K562 (cell line): ENCODE measurements at regions not wholly inside any gene's neighbourhood (a gene's known extent, or its start where the extent isn't known, plus 50 kb on each side); places are given as distances from the start of the nearest gene placed in this dataset.

Source experiments
- ATAC-seq: fragments of 200-7000 bp; cut with Tn5 transposase; 3 replicates; pipeline ENCODE4 v1.9.1; 2020; ENCODE audit warnings: moderate library complexity
- BruUV-seq: library from RNA; stranded (reverse); fragments of 400-500 nt; replicated peaks from 2 replicates; lab custom pipeline; 2021; lab: Mats Ljungman, UMichigan
- CTCF ChIA-PET: fragments of 300-600 bp; formaldehyde crosslinking; extraction: SDS; loops from one replicate; lab custom pipeline; 2021; ENCODE audit warnings: low intra/inter-chr PET ratio; lab: Yijun Ruan, JAX
- POLR2A ChIA-PET: fragments of 300-600, 350-650 bp; sonication (Branson Sonifier 250); formaldehyde crosslinking; extraction: SDS; loops from one replicate; lab custom pipeline; 2021; ENCODE audit warnings: antibody characterized with exemption, inconsistent platforms; lab: Yijun Ruan, JAX
- DNase-seq, 4 experiments: peaks; one replicate each; pipeline versions ENCODE4 v3.0.0 to v3.0.0-alpha.2; 2011 to 2018; ENCODE audit warnings: low spot score in 3 of 4, mixed read lengths in 3 of 4; ENCODE audit errors: extremely low read depth in 1 of 4
- FAIRE-seq: peaks from 2 replicates; lab custom pipeline; 2011; peaks lifted over from hg19 to GRCh38; lab: Jason Lieb, UNC
- H2AFZ ChIP-seq: 2 replicates; pipeline ENCODE4 v1.6.0; 2011; ENCODE audit warnings: low read depth, low read length, control low read depth, inconsistent platforms
- H3K27ac ChIP-seq: fragments of 200-600 bp; 3 replicates; pipeline ENCODE4 v1.8.0; 2011; ENCODE audit warnings: low read depth, mild to moderate bottlenecking, control low read depth, inconsistent platforms, low read length, moderate library complexity, mixed read lengths; ENCODE audit errors: extremely low read depth
- H3K27me3 ChIP-seq, 2 experiments: fragments of 300-600 bp in 1 of 2; 2 replicates in 1 of 2; 3 replicates in 1 of 2; pipeline versions ENCODE4 v1.6.0 to v1.8.0; 2011; ENCODE audit warnings: inconsistent platforms in 2 of 2, low read length in 2 of 2, mild to moderate bottlenecking in 1 of 2, mixed read lengths in 1 of 2, moderate library complexity in 1 of 2; ENCODE audit not compliant: control insufficient read depth in 2 of 2, insufficient read depth in 2 of 2
- H3K36me3 ChIP-seq: fragments of 300-600 bp; 3 replicates; pipeline ENCODE4 v1.8.0; 2011; ENCODE audit warnings: mild to moderate bottlenecking, low read length, inconsistent platforms; ENCODE audit not compliant: control insufficient read depth, insufficient read depth
- H3K4me1 ChIP-seq, 2 experiments: fragments of 200-600 bp in 1 of 2; replicated peaks in 1 of 2; 2 replicates in 1 of 2; 3 replicates in 1 of 2; pipeline versions ENCODE4 v1.5.1 to v1.8.0; 2011; ENCODE audit warnings: inconsistent platforms in 2 of 2, low read length in 2 of 2, mild to moderate bottlenecking in 1 of 2, mixed read lengths in 1 of 2, moderate library complexity in 1 of 2; ENCODE audit not compliant: control insufficient read depth in 2 of 2, insufficient read depth in 2 of 2
- H3K4me2 ChIP-seq: 2 replicates; pipeline ENCODE4 v1.6.1; 2011; ENCODE audit warnings: low read length, control low read depth, inconsistent platforms, mixed read lengths; ENCODE audit not compliant: insufficient read depth
- H3K4me3 ChIP-seq: fragments of 200-600 bp; sonication (generic), shearing (Covaris generic); 2 replicates; pipeline ENCODE4 v1.5.1; 2016; ENCODE audit warnings: control low read depth, inconsistent platforms
- H3K79me2 ChIP-seq: fragments of 200-600 bp; 3 replicates; pipeline ENCODE4 v1.8.0; 2011; ENCODE audit warnings: low read length, inconsistent platforms; ENCODE audit not compliant: control insufficient read depth, insufficient read depth
- H3K9ac ChIP-seq, 2 experiments: 2 replicates each; pipeline versions ENCODE4 v1.6.0 to v1.6.1; 2011; ENCODE audit warnings: low read depth in 2 of 2, low read length in 2 of 2, control low read depth in 1 of 2, inconsistent platforms in 1 of 2, mild to moderate bottlenecking in 1 of 2, mixed read lengths in 1 of 2; ENCODE audit not compliant: insufficient read depth in 1 of 2
- H3K9me1 ChIP-seq: one replicate; pipeline ENCODE4 v1.6.0; 2011; ENCODE audit warnings: inconsistent platforms, mild to moderate bottlenecking, low read length, moderate library complexity; ENCODE audit not compliant: control insufficient read depth, insufficient read depth
- H3K9me3 ChIP-seq: replicated peaks from 2 replicates; pipeline ENCODE4 v1.5.1; 2011; ENCODE audit warnings: low read depth, low read length, inconsistent platforms; ENCODE audit not compliant: control insufficient read depth, insufficient read depth
- H4K20me1 ChIP-seq: replicated peaks from 2 replicates; pipeline ENCODE4 v1.6.1; 2011; ENCODE audit warnings: low read length, inconsistent platforms, mixed read lengths; ENCODE audit not compliant: control insufficient read depth, insufficient read depth
- COPS2 ChIP-seq: fragments of 450-650 bp; conservative IDR thresholded peaks from 2 replicates; pipeline ENCODE4 v1.6.1; 2016; ENCODE audit warnings: mild to moderate bottlenecking, moderate library complexity
- CSDE1 ChIP-seq, 2 experiments: fragments of 450-650 bp; IDR thresholded peaks; 2 replicates each; pipeline ENCODE4 v1.6.1; 2016; ENCODE audit warnings: mild to moderate bottlenecking in 1 of 2
- RAD51 ChIP-seq: fragments of 450-650 bp; IDR thresholded peaks from 2 replicates; pipeline ENCODE4 v1.7.1; 2016; ENCODE audit warnings: low read depth, mild to moderate bottlenecking, borderline replicate concordance
- RHOXF2B ChIP-seq: fragments of 250-450 bp; sonication (Bioruptor Pico); conservative IDR thresholded peaks from 2 replicates; pipeline ENCODE4 v1.5.1; 2021
- SAFB ChIP-seq: fragments of 200-400 bp; formaldehyde crosslinking; IDR thresholded peaks from 2 replicates; pipeline ENCODE4 v1.6.1; 2017; ENCODE audit warnings: low read depth, low read length, borderline replicate concordance
- SNRNP70 ChIP-seq: fragments of 200-400 bp; formaldehyde crosslinking; optimal IDR thresholded peaks from 2 replicates; pipeline ENCODE3; 2017; ENCODE audit warnings: low read depth, low read length
- TCF7 ChIP-seq: sonication (generic); IDR thresholded peaks from 2 replicates; pipeline ENCODE4 v1.6.1; 2016; ENCODE audit warnings: antibody characterized with exemption, borderline replicate concordance
- WHSC1 ChIP-seq: IDR thresholded peaks from one replicate; pipeline ENCODE4 v1.6.1; 2012; ENCODE audit warnings: low read length, control low read depth, inconsistent platforms
- ZNF668 ChIP-seq: fragments of 250-450 bp; sonication (Bioruptor Pico); IDR thresholded peaks from 2 replicates; pipeline ENCODE4 v1.8.0; 2022; ENCODE audit warnings: mild to moderate bottlenecking, inconsistent platforms
- WGBS: fragments of 100-300 bp; shearing (Covaris generic); methylation state at CpG from one replicate; pipeline ENCODE4 v1.1.6; 2016; ENCODE audit warnings: low coverage, mixed read lengths; ENCODE audit not compliant: insufficient coverage; ENCODE audit errors: missing lambda C conversion rate; 5-methylcytosine and 5-hydroxymethylcytosine counted together
- in situ Hi-C: fragments of 300-500 bp; cut with MboI; formaldehyde crosslinking; loops from 4 replicates; pipeline ENCODE4 v1.15.0; 2018; ENCODE audit warnings: inconsistent platforms, mixed read lengths
- intact Hi-C: fragments of 100-400 bp; cut with micrococcal nuclease; formaldehyde crosslinking; loops from 2 replicates; pipeline ENCODE4 v1.14.2; 2022
- TF ChIP-seq, protein P1 (sequence below): sonication (generic); formaldehyde crosslinking; IDR thresholded peaks from 2 replicates; pipeline ENCODE4 v1.5.0; 2020; ENCODE audit warnings: missing genetic modification reagents
- TF ChIP-seq, protein P2 (sequence below): IDR thresholded peaks from 2 replicates; pipeline ENCODE4 v1.6.1; 2014; ENCODE audit warnings: antibody characterized with exemption
- TF ChIP-seq, protein P3 (sequence below): fragments of 450-650 bp; formaldehyde crosslinking; IDR thresholded peaks from 2 replicates; pipeline ENCODE4 v1.4.0; 2020; ENCODE audit warnings: mild to moderate bottlenecking, mixed read lengths

DNA sequence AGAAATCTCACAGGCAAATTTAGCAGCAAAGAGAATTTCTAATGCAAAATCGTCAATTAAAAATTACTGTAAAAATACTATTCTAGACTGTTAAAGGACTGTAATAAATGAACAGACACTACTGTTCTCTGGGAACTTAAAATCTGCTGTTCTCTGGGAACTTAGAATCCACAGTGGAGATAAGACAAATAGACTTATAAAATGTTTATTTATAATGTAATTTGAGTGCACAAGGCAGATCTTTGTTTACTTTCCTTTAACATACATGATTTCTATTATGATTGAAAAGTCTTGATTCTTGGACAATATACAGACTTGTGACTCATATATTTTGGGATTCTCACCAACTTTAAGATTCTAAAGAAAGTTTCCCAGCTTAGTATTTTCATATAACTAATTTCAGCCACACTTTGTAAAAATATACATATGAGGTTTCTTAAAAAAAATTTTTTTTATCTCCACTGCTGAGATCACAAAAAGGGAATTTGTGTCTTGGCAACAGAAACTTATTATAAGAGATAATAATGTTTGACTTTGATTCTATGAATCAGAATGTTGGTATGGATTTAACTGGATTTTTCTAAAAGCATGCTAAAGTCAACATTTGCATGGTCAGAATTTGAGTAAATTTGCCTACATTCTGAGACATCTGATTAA is 166.3 kb upstream of the RHOBTB1 start:
- TF ChIP-seq CSDE1 (IDR thresholded peaks at IDR 0.05): no peak
- Histone ChIP-seq H3K79me2 (no peaks in the 10 kb centered on the region), H3K4me3 (no peak overlapping the region), H3K9ac (no peak overlapping the region), H3K4me1 (no peaks in the 10 kb centered on the region), H3K27me3 (no peaks in the 10 kb centered on the region; a peak in 1 of 5 replicates), H3K4me2 (no peak overlapping the region), H4K20me1 (no peaks in the 10 kb centered on the region), H3K9me3 (no peaks in the 10 kb centered on the region), H3K9me1 (no peaks in the 10 kb centered on the region), H3K36me3 (no peaks in the 10 kb centered on the region), H2AFZ (no peak overlapping the region), H3K27ac (no peak overlapping the region)
- WGBS: 0% methylated on average over 1 of the region's 1 CpG
- no TSS peak for BruUV-seq
- no peak for DNase-seq
- no peak for FAIRE-seq
- intact Hi-C loops (no loop called here), in situ Hi-C loops (no loop called here)
- ChIA-PET POLR2A (no interaction called here), CTCF (no interaction called here)
- ATAC-seq: no peak

DNA sequence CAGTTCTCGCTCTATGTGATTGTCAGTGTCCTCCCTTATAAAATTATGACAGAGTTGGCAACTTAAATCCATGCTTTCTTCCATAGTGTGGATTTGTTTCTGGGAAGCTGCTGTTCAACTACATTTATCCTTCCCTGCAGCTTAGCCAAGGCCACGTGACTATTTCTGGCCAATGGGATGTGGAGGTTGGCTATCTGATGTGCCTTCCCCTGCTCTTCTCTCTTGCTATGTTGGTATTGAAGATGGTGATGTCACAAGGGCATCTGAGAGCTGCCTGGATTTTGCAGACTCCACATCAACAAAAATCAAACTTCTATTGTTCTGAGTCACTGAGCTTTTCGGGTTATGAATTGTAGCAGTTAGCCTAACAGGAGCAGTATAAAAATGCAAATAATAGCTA is 164.9 kb upstream of the RHOBTB1 start:
- H3K4me3 ChIP-seq: no peak overlapping the region
- no peaks in the 10 kb centered on the region for H3K9me3 ChIP-seq
- no peak overlapping the region for H3K4me2 ChIP-seq
- DNase-seq: peak; percentile 12 to 64 (median 47)
- H2AFZ ChIP-seq: no peak overlapping the region
- intact Hi-C loops (no loop called here), in situ Hi-C loops (no loop called here)
- BruUV-seq: no TSS peak
- no peak overlapping the region for H3K27ac ChIP-seq
- CTCF ChIA-PET: no interaction called here
- no peaks in the 10 kb centered on the region for H3K4me1 ChIP-seq
- H3K27me3 ChIP-seq: no peaks in the 10 kb centered on the region
- FAIRE-seq: peak; percentile 15
- H3K36me3 ChIP-seq: no peaks in the 10 kb centered on the region
- H3K9ac ChIP-seq: no peak overlapping the region
- POLR2A ChIA-PET: no interaction called here
- WGBS: 3% methylated on average over 3 of the region's 3 CpGs
- H3K9me1 ChIP-seq: no peaks in the 10 kb centered on the region
- ATAC-seq: no peak
- H3K79me2 ChIP-seq: no peaks in the 10 kb centered on the region
- H4K20me1 ChIP-seq: no peaks in the 10 kb centered on the region
- TF ChIP-seq SAFB (no peak), RAD51 (peak; percentile 78), ZNF668 (CRISPR knock-in tag) (no peak), WHSC1 (no peak), SNRNP70 (no peak), COPS2 (no peak), TCF7 (no peak), RHOXF2B (CRISPR knock-in tag) (no peak)
- TF ChIP-seq, protein P1, sequence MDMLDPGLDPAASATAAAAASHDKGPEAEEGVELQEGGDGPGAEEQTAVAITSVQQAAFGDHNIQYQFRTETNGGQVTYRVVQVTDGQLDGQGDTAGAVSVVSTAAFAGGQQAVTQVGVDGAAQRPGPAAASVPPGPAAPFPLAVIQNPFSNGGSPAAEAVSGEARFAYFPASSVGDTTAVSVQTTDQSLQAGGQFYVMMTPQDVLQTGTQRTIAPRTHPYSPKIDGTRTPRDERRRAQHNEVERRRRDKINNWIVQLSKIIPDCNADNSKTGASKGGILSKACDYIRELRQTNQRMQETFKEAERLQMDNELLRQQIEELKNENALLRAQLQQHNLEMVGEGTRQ (CRISPR knock-in tag): peak; percentile 84
- TF ChIP-seq, protein P2, sequence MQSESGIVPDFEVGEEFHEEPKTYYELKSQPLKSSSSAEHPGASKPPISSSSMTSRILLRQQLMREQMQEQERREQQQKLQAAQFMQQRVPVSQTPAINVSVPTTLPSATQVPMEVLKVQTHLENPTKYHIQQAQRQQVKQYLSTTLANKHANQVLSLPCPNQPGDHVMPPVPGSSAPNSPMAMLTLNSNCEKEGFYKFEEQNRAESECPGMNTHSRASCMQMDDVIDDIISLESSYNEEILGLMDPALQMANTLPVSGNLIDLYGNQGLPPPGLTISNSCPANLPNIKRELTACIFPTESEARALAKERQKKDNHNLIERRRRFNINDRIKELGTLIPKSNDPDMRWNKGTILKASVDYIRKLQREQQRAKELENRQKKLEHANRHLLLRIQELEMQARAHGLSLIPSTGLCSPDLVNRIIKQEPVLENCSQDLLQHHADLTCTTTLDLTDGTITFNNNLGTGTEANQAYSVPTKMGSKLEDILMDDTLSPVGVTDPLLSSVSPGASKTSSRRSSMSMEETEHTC: no peak
- TF ChIP-seq, protein P3, sequence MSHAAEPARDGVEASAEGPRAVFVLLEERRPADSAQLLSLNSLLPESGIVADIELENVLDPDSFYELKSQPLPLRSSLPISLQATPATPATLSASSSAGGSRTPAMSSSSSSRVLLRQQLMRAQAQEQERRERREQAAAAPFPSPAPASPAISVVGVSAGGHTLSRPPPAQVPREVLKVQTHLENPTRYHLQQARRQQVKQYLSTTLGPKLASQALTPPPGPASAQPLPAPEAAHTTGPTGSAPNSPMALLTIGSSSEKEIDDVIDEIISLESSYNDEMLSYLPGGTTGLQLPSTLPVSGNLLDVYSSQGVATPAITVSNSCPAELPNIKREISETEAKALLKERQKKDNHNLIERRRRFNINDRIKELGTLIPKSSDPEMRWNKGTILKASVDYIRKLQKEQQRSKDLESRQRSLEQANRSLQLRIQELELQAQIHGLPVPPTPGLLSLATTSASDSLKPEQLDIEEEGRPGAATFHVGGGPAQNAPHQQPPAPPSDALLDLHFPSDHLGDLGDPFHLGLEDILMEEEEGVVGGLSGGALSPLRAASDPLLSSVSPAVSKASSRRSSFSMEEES (CRISPR knock-in tag): peak; percentile 21; the same call in 1 of the 2 replicates
